Rectal smooth muscle tissue (tissue), 1 donor: ENCODE measurements at regions not wholly inside any gene's neighbourhood (a gene's known extent, or its start where the extent isn't known, plus 50 kb on each side); places are given as distances from the start of the nearest gene placed in this dataset.

Experiments
- H3K27ac ChIP-seq: one replicate; pipeline ENCODE4 v1.7.0; 2013; ENCODE audit warnings: low read depth, low read length, inconsistent platforms
- H3K27me3 ChIP-seq: one replicate; pipeline ENCODE4 v1.7.0; 2013; ENCODE audit warnings: low read length; ENCODE audit not compliant: control insufficient read depth, insufficient read depth
- H3K36me3 ChIP-seq: one replicate; pipeline ENCODE4 v1.7.0; 2013; ENCODE audit warnings: low read length; ENCODE audit not compliant: control insufficient read depth, insufficient read depth
- H3K4me1 ChIP-seq: one replicate; pipeline ENCODE4 v1.7.0; 2013; ENCODE audit warnings: low read length; ENCODE audit not compliant: control insufficient read depth, insufficient read depth
- H3K4me3 ChIP-seq: one replicate; pipeline ENCODE4 v1.7.0; 2013; ENCODE audit warnings: low read length
- H3K9ac ChIP-seq: one replicate; pipeline ENCODE4 v1.7.0; 2013; ENCODE audit warnings: low read length

- no peaks in the 10 kb centered on the region for H3K27me3 ChIP-seq
- no peaks in the 10 kb centered on the region for H3K4me1 ChIP-seq
- H3K4me3 ChIP-seq = no peak overlapping the region
- H3K36me3 ChIP-seq = no peaks in the 10 kb centered on the region
- H3K9ac ChIP-seq = no peak overlapping the region
- no peak overlapping the region for H3K27ac ChIP-seq
Measured at GRCh38 chr3:44120721-44121582, 120.7 kb upstream of the TOPAZ1 start.

DNA sequence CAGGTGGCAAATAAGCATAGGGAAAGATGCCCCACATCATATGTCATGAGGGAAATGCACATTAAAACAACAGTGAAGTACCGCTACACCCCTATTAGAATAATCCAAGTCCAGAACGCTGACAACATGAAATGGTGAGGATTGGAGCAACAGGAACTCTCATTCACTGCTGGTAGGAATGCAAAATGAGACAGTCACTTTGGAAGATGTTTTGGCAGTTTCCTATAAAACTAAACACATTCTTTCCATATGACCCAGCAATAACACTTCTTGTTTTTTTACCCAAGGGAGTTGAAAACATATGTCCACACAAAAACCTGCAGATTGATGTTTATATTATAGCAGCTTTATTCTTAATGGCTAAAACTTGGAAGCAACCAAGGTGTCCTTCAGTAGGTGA is 116.4 kb upstream of the TOPAZ1 start:
- H3K4me3 ChIP-seq = no peak overlapping the region
- no peaks in the 10 kb centered on the region for H3K36me3 ChIP-seq
- H3K4me1 ChIP-seq = no peaks in the 10 kb centered on the region
- H3K27me3 ChIP-seq = no peaks in the 10 kb centered on the region
- H3K9ac ChIP-seq = no peak overlapping the region
- H3K27ac ChIP-seq = no peak overlapping the region

GRCh38 chr3:44125882-44126281 is 115.8 kb upstream of the TOPAZ1 start:
- no peaks in the 10 kb centered on the region for H3K36me3 ChIP-seq
- no peak overlapping the region for H3K9ac ChIP-seq
- no peak overlapping the region for H3K27ac ChIP-seq
- no peaks in the 10 kb centered on the region for H3K27me3 ChIP-seq
- no peaks in the 10 kb centered on the region for H3K4me1 ChIP-seq
- no peak overlapping the region for H3K4me3 ChIP-seq

- no peaks in the 10 kb centered on the region for H3K36me3 ChIP-seq
- no peaks in the 10 kb centered on the region for H3K4me1 ChIP-seq
- H3K27me3 ChIP-seq = no peaks in the 10 kb centered on the region
- H3K27ac ChIP-seq = no peak overlapping the region
- H3K4me3 ChIP-seq = no peak overlapping the region
- H3K9ac ChIP-seq = no peak overlapping the region
Measured at GRCh38 chr3:44128057-44128775, 113.5 kb upstream of the TOPAZ1 start.

- Histone ChIP-seq H3K27me3 (no peaks in the 10 kb centered on the region), H3K36me3 (no peaks in the 10 kb centered on the region), H3K27ac (no peak overlapping the region), H3K4me3 (no peak overlapping the region), H3K9ac (no peak overlapping the region), H3K4me1 (no peaks in the 10 kb centered on the region)
Measured at GRCh38 chr3:44130249-44130648, 111.4 kb upstream of the TOPAZ1 start.

- H3K27me3 ChIP-seq = no peaks in the 10 kb centered on the region
- no peak overlapping the region for H3K4me3 ChIP-seq
- no peaks in the 10 kb centered on the region for H3K36me3 ChIP-seq
- H3K27ac ChIP-seq = no peak overlapping the region
- no peak overlapping the region for H3K9ac ChIP-seq
- H3K4me1 ChIP-seq = no peaks in the 10 kb centered on the region
Measured at GRCh38 chr3:44132061-44132460, 109.6 kb upstream of the TOPAZ1 start.

GRCh38 chr3:44132593-44132992 is 109.1 kb upstream of the TOPAZ1 start:
- Histone ChIP-seq H3K9ac (no peak overlapping the region), H3K27me3 (no peaks in the 10 kb centered on the region), H3K4me1 (no peaks in the 10 kb centered on the region), H3K36me3 (no peaks in the 10 kb centered on the region), H3K4me3 (no peak overlapping the region), H3K27ac (no peak overlapping the region)

DNA sequence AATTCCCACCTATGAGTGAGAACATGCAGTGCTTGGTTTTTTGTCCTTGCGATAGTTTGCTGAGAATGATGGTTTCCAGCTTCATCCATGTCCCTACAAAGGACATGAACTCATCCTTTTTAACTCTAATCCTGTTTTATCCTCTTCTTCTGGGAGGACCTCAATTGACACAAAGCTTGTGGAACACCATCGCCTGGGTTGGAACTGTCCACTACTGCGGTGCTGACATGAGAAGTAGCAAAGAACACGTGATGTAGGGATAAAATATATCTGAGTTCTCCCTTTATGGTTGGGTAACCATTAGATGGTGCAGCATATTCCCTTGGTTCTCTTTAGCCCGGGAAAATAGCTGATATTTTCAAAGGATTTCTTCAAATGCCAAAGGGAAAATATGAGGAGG is 105.3 kb upstream of the TOPAZ1 start:
- Histone ChIP-seq H3K36me3 (no peaks in the 10 kb centered on the region), H3K27me3 (no peaks in the 10 kb centered on the region), H3K27ac (no peak overlapping the region), H3K4me1 (no peaks in the 10 kb centered on the region), H3K9ac (no peak overlapping the region), H3K4me3 (no peak overlapping the region)

DNA sequence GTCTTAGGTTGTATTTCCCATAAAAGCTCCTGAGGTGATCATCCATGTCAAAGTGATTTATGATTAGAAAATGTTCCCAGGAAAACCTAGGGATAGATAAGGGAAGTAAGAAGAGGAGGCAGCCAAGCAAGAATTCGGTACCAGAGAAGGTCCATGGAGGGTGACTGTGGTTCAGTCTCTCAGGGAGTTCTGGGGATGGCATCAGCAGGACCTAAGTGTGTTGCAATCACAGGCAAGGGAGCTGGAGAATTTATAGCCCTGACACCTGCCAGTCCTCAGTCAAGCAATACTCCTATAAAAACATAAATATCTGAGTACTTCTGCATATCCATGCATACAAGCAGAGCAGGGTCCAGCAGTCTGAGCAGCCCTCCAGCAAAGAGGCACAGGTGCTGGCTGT is 95.6 kb upstream of the TOPAZ1 start:
- no peaks in the 10 kb centered on the region for H3K36me3 ChIP-seq

GRCh38 chr3:44159696-44160300 is 81.9 kb upstream of the TOPAZ1 start:
- Histone ChIP-seq H3K4me1 (no peaks in the 10 kb centered on the region), H3K9ac (no peak overlapping the region), H3K27me3 (no peaks in the 10 kb centered on the region), H3K36me3 (no peaks in the 10 kb centered on the region), H3K27ac (no peak overlapping the region), H3K4me3 (no peak overlapping the region)

More for the DNA sequence above, 95.6 kb upstream of the TOPAZ1 start:
- no peaks in the 10 kb centered on the region for H3K27me3 ChIP-seq
- H3K4me1 ChIP-seq = no peaks in the 10 kb centered on the region
- no peak overlapping the region for H3K4me3 ChIP-seq
- H3K27ac ChIP-seq = no peak overlapping the region
- H3K9ac ChIP-seq = no peak overlapping the region

GRCh38 chr3:44160818-44161217 is 80.9 kb upstream of the TOPAZ1 start:
- no peak overlapping the region for H3K27ac ChIP-seq
- no peaks in the 10 kb centered on the region for H3K27me3 ChIP-seq
- H3K9ac ChIP-seq = no peak overlapping the region
- no peaks in the 10 kb centered on the region for H3K4me1 ChIP-seq
- no peak overlapping the region for H3K4me3 ChIP-seq
- H3K36me3 ChIP-seq = no peaks in the 10 kb centered on the region

GRCh38 chr3:44171891-44172290 is 69.8 kb upstream of the TOPAZ1 start:
- H3K36me3 ChIP-seq = no peaks in the 10 kb centered on the region
- no peak overlapping the region for H3K9ac ChIP-seq
- no peaks in the 10 kb centered on the region for H3K27me3 ChIP-seq
- no peak overlapping the region for H3K4me3 ChIP-seq
- H3K4me1 ChIP-seq = no peaks in the 10 kb centered on the region
- no peak overlapping the region for H3K27ac ChIP-seq
